AG04449 (cell line): ENCODE measurements at regions not wholly inside any gene's neighbourhood (a gene's known extent, or its start where the extent isn't known, plus 50 kb on each side); places are given as distances from the start of the nearest gene placed in this dataset.
"Not testable (repeated sequence)": the region's sequence is repeated elsewhere in the genome, so short reads cannot be mapped to it uniquely, and the experiment has no call there.

ENCODE experiments used
- CTCF ChIA-PET: fragments of 350-600 bp; formaldehyde crosslinking; extraction: SDS; loops from one replicate; lab custom pipeline; 2021; ENCODE audit warnings: antibody characterized with exemption; lab: Yijun Ruan, JAX
- POLR2A ChIA-PET: fragments of 400-600, 350-600 bp; formaldehyde crosslinking; extraction: SDS; loops from one replicate; lab custom pipeline; 2020; ENCODE audit warnings: antibody characterized with exemption, inconsistent platforms; lab: Yijun Ruan, JAX
- DNase-seq: peaks from one replicate; pipeline ENCODE4 v3.0.0-alpha.2; 2010; ENCODE audit warnings: low read depth, low spot score
- H3K4me3 ChIP-seq: 2 replicates; pipeline ENCODE4 v1.5.1; 2011; ENCODE audit warnings: low read depth, mild to moderate bottlenecking, control low read depth, low read length
- CTCF ChIP-seq: IDR thresholded peaks from one replicate; pipeline ENCODE4 v1.5.1; 2011; ENCODE audit warnings: mild to moderate bottlenecking, moderate library complexity, low read length, control low read depth, inconsistent platforms; ENCODE audit not compliant: insufficient read depth; ENCODE audit errors: missing control alignments

GRCh38 chr7:125427676-125428075 lies 498.1 kb upstream of the POT1 start:
- ChIA-PET CTCF (no interaction called here), POLR2A (no interaction called here)
- no peak for DNase-seq
- no peak for TF ChIP-seq CTCF
- no peak overlapping the region for H3K4me3 ChIP-seq

GRCh38 chr7:125425506-125425905 lies 495.9 kb upstream of the POT1 start:
- CTCF ChIA-PET, result no interaction called here

GRCh38 chr7:125424721-125425120 lies 495.1 kb upstream of the POT1 start:
- no peak for DNase-seq
- ChIA-PET CTCF (no interaction called here), POLR2A (no interaction called here)
- no peak overlapping the region for H3K4me3 ChIP-seq
- TF ChIP-seq CTCF, result no peak

More at GRCh38 chr7:125425506-125425905, 495.9 kb upstream of the POT1 start:
- POLR2A ChIA-PET, result no interaction called here
- no peak overlapping the region for H3K4me3 ChIP-seq
- TF ChIP-seq CTCF, result no peak
- DNase-seq, result no peak

GRCh38 chr7:125423458-125424155 lies 494.0 kb upstream of the POT1 start:
- CTCF ChIA-PET, result no interaction called here
- DNase-seq, result no peak
- POLR2A ChIA-PET, result no interaction called here
- no peak overlapping the region for H3K4me3 ChIP-seq
- TF ChIP-seq CTCF, result no peak

- H3K4me3 ChIP-seq, CTCF ChIA-PET, POLR2A ChIA-PET, DNase-seq: not testable (repeated sequence)
Measured at GRCh38 chr7:125421407-125421806, 491.8 kb upstream of the POT1 start.

GRCh38 chr7:125412890-125413665 lies 483.5 kb upstream of the POT1 start:
- TF ChIP-seq CTCF, result no peak
- no peak overlapping the region for H3K4me3 ChIP-seq
- POLR2A ChIA-PET, result no interaction called here
- CTCF ChIA-PET, result no interaction called here
- DNase-seq, result no peak

- ChIA-PET POLR2A (no interaction called here), CTCF (no interaction called here)
- no peak for DNase-seq
- H3K4me3 ChIP-seq, result no peak overlapping the region
- TF ChIP-seq CTCF, result no peak
Measured at GRCh38 chr7:125409921-125410320, 480.3 kb upstream of the POT1 start.
